ENCODE measurements at regions not wholly inside any gene's neighbourhood (a gene's known extent, or its start where the extent isn't known, plus 50 kb on each side); places are given as distances from the start of the nearest gene placed in this dataset.

GRCh38 chr20:61129311-61129710 lies 122.8 kb upstream of the CDH4 start:
- no peak for DNase-seq
- H3K36me3 ChIP-seq = no peaks in the 10 kb centered on the region
- no peak overlapping the region for H3K27ac ChIP-seq
- TF ChIP-seq POLR2A (IDR thresholded peaks at IDR 0.05) (no peak), CTCF (IDR thresholded peaks at IDR 0.05) (no peak)
- H3K9me3 ChIP-seq = no peaks in the 10 kb centered on the region
- intact Hi-C loops (cut with DNase I; ENCODE audit: low total_unique reads) = no loop called here
- no peaks in the 10 kb centered on the region for H3K27me3 ChIP-seq
- H3K4me3 ChIP-seq = no peak overlapping the region
- no peaks in the 10 kb centered on the region for H3K4me1 ChIP-seq

- no peak overlapping the region for H3K4me3 ChIP-seq
- H3K27ac ChIP-seq = no peak overlapping the region
- no peaks in the 10 kb centered on the region for H3K27me3 ChIP-seq
- no peaks in the 10 kb centered on the region for H3K9me3 ChIP-seq
- intact Hi-C loops (cut with DNase I; ENCODE audit: low total_unique reads) = no loop called here
- DNase-seq = no peak
- no peaks in the 10 kb centered on the region for H3K4me1 ChIP-seq
- TF ChIP-seq CTCF (IDR thresholded peaks at IDR 0.05) = no peak
- TF ChIP-seq POLR2A (IDR thresholded peaks at IDR 0.05) = no peak
- no peaks in the 10 kb centered on the region for H3K36me3 ChIP-seq
Measured at GRCh38 chr20:61130156-61130555, 121.9 kb upstream of the CDH4 start.

GRCh38 chr20:61131944-61132343 lies 120.1 kb upstream of the CDH4 start:
- Histone ChIP-seq H3K36me3 (no peaks in the 10 kb centered on the region), H3K9me3 (no peaks in the 10 kb centered on the region), H3K27me3 (no peaks in the 10 kb centered on the region), H3K27ac (no peak overlapping the region), H3K4me3 (no peak overlapping the region), H3K4me1 (no peaks in the 10 kb centered on the region)
- TF ChIP-seq POLR2A (IDR thresholded peaks at IDR 0.05) (no peak), CTCF (IDR thresholded peaks at IDR 0.05) (no peak)
- no peak for DNase-seq
- intact Hi-C loops (cut with DNase I; ENCODE audit: low total_unique reads) = no loop called here

GRCh38 chr20:61133611-61134010 lies 118.5 kb upstream of the CDH4 start:
- Histone ChIP-seq H3K9me3 (no peaks in the 10 kb centered on the region), H3K36me3 (no peaks in the 10 kb centered on the region), H3K27me3 (no peaks in the 10 kb centered on the region), H3K27ac (no peak overlapping the region), H3K4me1 (no peaks in the 10 kb centered on the region), H3K4me3 (no peak overlapping the region)
- intact Hi-C loops (cut with DNase I; ENCODE audit: low total_unique reads) = no loop called here
- TF ChIP-seq CTCF (IDR thresholded peaks at IDR 0.05) = no peak
- TF ChIP-seq POLR2A (IDR thresholded peaks at IDR 0.05) = no peak
- no peak for DNase-seq

- Histone ChIP-seq H3K36me3 (no peaks in the 10 kb centered on the region), H3K4me3 (no peak overlapping the region), H3K27ac (no peak overlapping the region), H3K4me1 (no peaks in the 10 kb centered on the region), H3K27me3 (no peaks in the 10 kb centered on the region), H3K9me3 (no peaks in the 10 kb centered on the region)
- intact Hi-C loops (cut with DNase I; ENCODE audit: low total_unique reads) = no loop called here
- no peak for DNase-seq
- TF ChIP-seq CTCF (IDR thresholded peaks at IDR 0.05) (no peak), POLR2A (IDR thresholded peaks at IDR 0.05) (no peak)
Measured at GRCh38 chr20:61134296-61135030, 117.6 kb upstream of the CDH4 start.

All from uterus (tissue), 3 donors.